Fibroblast of villous mesenchyme (primary cell): ENCODE measurements at regions not wholly inside any gene's neighbourhood (a gene's known extent, or its start where the extent isn't known, plus 50 kb on each side); places are given as distances from the start of the nearest gene placed in this dataset.

Source experiments
- DNase-seq: peaks from one replicate; pipeline ENCODE4 v3.0.0-alpha.2; 2010; ENCODE audit warnings: low read depth
- H3K4me3 ChIP-seq: 2 replicates; pipeline ENCODE4 v1.5.1; 2011; ENCODE audit warnings: low read depth, mild to moderate bottlenecking, low read length
- CTCF ChIP-seq: IDR thresholded peaks from 2 replicates; pipeline ENCODE4 v1.5.1; 2012; ENCODE audit warnings: low read depth, mild to moderate bottlenecking, low read length; ENCODE audit not compliant: insufficient read depth

DNA sequence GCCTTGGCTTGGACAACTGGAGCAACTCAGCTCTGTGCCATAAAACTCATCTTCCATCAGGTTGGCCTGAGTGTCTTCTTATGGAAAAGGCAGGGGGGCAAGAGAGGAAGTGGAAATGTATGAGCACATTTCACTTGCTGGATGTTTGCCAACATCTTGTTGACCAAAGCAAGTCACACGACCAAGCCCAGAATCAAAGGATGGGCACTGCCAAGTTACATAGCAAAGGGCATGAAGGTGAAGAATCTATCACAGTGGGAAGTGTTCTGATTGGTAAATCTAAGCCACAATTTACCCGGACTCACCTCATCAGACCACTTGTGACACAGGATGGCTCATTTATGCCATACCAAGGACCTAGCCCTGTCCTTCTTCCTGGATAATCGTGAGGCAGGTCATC is 310.5 kb upstream of the IRX5 start:
- no peak for DNase-seq
- TF ChIP-seq CTCF = no peak
- no peak overlapping the region for H3K4me3 ChIP-seq

DNA sequence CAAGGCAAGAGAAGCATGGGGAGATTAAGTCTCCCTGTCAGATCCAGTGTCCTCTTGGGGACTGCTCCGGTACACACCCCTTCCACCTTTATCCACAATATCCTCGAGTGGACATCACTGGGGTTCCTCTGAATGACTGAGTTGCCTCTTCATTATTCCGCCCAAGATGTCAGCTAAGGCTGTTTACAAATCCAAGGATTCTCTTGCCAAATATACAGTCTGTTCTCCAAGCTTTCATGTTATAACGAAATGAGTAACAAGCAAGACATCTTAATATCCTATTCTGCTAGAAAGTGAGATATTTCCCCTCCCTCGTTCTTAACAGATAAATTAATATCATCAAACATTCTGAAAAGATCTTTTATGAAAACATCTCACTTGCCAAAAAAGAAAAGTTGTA is 314.1 kb upstream of the IRX5 start:
- no peak for DNase-seq
- TF ChIP-seq CTCF = no peak
- H3K4me3 ChIP-seq = no peak overlapping the region

GRCh38 chr16:54605536-54606066 is 319.0 kb upstream of the IRX3 start:
- H3K4me3 ChIP-seq = no peak overlapping the region
- DNase-seq = no peak
- TF ChIP-seq CTCF = no peak

DNA sequence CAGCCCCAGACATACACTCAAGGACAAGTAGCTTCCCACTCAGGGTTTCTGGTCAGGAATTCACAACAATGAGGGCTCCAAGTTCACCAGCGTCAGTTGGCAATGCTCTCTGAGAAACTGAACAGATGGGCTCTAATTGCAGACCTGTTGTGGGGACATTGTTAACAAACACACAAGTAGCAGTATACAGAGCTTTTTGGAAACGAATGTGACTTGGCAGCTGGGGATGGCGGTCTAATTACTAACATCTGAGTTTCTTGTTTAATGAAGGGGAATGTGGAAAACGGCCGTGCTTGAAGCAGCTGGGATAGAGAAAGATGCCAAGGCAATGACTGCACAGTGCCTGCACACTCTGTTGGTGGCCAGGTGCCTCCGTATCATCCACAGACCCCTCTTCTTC is 316.1 kb upstream of the IRX3 start:
- no peak for DNase-seq
- no peak for TF ChIP-seq CTCF
- H3K4me3 ChIP-seq = no peak overlapping the region

DNA sequence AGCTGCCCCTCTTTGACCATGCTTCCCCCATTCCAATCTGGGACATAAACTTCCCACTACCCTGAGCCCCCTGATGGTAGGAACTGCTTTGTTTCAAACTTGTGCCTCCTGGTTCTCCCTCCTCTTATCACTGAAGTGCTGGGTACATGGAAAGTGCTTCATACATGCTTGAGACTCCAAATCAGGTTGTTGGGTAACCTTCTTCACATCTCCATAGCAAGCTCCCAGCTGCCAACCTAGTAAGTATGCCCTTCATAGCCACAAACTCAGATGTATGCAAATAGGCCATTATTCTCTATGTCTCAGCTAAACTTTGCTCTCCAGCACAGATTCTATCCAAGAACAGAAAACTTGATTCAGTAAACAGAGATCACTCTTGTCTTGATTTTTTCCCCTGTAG is 310.6 kb upstream of the IRX3 start:
- no peak for TF ChIP-seq CTCF
- H3K4me3 ChIP-seq = no peak overlapping the region
- DNase-seq = no peak

- H3K4me3 ChIP-seq = no peak overlapping the region
- no peak for TF ChIP-seq CTCF
- no peak for DNase-seq
Observed at GRCh38 chr16:54595621-54596020, 309.0 kb upstream of the IRX3 start.
